Right atrium auricular region (tissue), 2 donors: ENCODE measurements at regions not wholly inside any gene's neighbourhood (a gene's known extent, or its start where the extent isn't known, plus 50 kb on each side); places are given as distances from the start of the nearest gene placed in this dataset.

Experiments
- DNase-seq: peaks from one replicate; pipeline ENCODE4 v3.0.0-alpha.2; 2019; ENCODE audit warnings: low spot score
- H3K27ac ChIP-seq, 2 donors: fragments of 200-600 bp; sonication (generic); 1 replicate in 1 of 2; 2 replicates in 1 of 2; pipeline ENCODE4 v1.5.1; 2016 to 2019
- H3K27me3 ChIP-seq, 2 donors: fragments of 200-600 bp; sonication (generic); one replicate each; pipeline versions ENCODE4 v1.5.1 to v1.6.0; 2017 to 2019
- H3K36me3 ChIP-seq: fragments of 200-600 bp; sonication (generic); one replicate; pipeline ENCODE4 v1.5.1; 2016
- H3K4me1 ChIP-seq, 2 donors: fragments of 200-600 bp; sonication (generic); one replicate each; pipeline versions ENCODE4 v1.5.1 to v1.6.0; 2017 to 2019
- H3K4me3 ChIP-seq, 2 donors: fragments of 200-600 bp; sonication (generic); 1 replicate in 1 of 2; 2 replicates in 1 of 2; pipeline ENCODE4 v1.5.1; 2017 to 2019; ENCODE audit warnings: mild to moderate bottlenecking in 1 of 2, moderate library complexity in 1 of 2
- H3K9me3 ChIP-seq, 2 donors: fragments of 200-600 bp; sonication (generic); one replicate each; pipeline ENCODE4 v1.5.1; 2019
- TF ChIP-seq, protein P1 (sequence below), 2 donors: fragments of 200-600 bp; sonication (generic); IDR thresholded peaks; one replicate each; pipeline ENCODE4 v1.5.1; 2019; ENCODE audit warnings: antibody characterized with exemption in 2 of 2

DNA sequence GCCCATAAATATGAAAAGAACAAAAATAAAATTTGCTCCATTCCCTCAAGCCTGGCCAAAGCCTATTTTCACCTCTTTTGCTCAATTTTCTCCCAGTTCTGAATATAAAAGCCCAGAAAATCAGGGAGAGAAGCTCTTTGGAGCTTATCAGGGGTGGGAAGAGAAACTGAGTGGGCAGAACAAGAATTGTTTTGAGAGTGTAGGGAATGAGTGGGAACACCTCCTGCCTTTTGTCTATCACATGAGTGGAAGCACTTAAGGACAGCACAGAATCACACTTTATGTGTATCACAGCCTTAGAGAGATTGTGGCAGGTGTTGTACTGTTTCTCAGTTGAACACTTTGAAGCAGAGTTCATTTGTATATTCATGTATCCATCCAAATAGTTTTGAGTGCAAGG is 139.2 kb upstream of the HMHB1 start:
- H3K36me3 ChIP-seq, result no peaks in the 10 kb centered on the region
- no peaks in the 10 kb centered on the region for H3K27me3 ChIP-seq
- no peaks in the 10 kb centered on the region for H3K4me1 ChIP-seq
- H3K4me3 ChIP-seq, result no peak overlapping the region
- H3K9me3 ChIP-seq, result no peaks in the 10 kb centered on the region
- DNase-seq, result no peak
- TF ChIP-seq, protein P1, sequence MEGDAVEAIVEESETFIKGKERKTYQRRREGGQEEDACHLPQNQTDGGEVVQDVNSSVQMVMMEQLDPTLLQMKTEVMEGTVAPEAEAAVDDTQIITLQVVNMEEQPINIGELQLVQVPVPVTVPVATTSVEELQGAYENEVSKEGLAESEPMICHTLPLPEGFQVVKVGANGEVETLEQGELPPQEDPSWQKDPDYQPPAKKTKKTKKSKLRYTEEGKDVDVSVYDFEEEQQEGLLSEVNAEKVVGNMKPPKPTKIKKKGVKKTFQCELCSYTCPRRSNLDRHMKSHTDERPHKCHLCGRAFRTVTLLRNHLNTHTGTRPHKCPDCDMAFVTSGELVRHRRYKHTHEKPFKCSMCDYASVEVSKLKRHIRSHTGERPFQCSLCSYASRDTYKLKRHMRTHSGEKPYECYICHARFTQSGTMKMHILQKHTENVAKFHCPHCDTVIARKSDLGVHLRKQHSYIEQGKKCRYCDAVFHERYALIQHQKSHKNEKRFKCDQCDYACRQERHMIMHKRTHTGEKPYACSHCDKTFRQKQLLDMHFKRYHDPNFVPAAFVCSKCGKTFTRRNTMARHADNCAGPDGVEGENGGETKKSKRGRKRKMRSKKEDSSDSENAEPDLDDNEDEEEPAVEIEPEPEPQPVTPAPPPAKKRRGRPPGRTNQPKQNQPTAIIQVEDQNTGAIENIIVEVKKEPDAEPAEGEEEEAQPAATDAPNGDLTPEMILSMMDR (IDR thresholded peaks at IDR 0.05), result no peak
- no peak overlapping the region for H3K27ac ChIP-seq

DNA sequence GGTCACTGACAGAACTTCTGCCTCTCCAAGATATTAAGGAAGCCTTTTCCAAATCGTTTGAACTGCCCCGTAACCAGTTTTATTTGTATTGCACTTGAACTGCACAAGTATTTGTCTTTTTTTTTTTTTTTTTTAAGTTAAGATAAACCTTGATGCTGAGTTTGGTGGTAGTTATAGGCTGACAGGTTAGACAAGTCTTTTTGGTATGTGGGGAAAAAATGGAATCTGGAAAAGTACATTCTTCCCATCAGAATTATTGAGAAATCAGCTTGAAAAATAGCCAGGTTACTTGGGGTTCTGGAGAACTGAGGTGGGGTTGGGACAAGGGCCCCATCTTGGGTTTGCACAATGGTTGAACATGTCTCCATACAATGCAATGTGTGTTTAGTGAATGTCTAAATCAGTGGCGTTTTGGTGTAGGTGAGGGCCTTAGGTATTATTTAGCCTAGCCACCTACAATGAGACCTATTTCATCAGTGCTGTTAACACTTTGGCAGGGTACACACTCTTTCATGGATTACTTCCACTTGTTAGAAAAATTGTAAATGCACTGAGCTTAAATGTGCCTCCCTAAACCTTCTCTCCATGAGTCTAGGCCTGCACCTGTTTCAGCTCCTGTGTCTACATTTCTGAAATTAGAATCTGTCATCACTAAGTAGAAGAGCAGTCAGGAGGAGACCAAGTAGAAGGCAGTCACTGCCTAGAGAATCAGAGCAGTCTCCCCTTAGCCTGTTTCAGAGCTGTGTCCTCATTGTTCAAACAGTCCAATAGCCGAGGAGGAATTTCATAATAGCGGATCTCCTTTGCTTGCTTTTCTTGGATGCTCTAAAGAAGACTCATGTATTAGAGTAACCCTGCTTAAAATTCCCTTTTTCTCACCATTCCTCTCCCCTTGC is 140.0 kb upstream of the HMHB1 start:
- Histone ChIP-seq H3K27me3 (no peaks in the 10 kb centered on the region), H3K27ac (no peak overlapping the region), H3K36me3 (no peaks in the 10 kb centered on the region), H3K9me3 (no peaks in the 10 kb centered on the region), H3K4me1 (no peaks in the 10 kb centered on the region), H3K4me3 (no peak overlapping the region)
- no peak for DNase-seq
- TF ChIP-seq, protein P1 (IDR thresholded peaks at IDR 0.05), result no peak

DNA sequence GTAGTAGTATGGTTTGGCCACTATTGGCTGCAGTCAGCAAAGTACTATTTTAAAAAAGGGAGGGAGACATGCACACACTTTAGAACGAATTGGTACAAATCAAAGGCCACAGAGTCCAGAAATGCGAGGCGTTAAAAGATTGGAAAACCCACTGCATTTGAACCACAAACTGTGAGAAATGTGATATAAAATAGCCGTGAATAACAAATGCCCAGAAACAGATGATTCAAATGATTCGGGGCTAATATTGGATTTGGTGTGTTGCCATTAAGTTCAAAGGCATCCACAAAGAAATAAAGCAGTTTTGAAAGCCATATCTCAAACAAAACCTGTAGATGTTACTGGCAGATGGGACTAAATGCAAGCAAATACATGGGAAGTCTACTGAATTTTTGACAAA is 140.9 kb upstream of the HMHB1 start:
- TF ChIP-seq, protein P1 (IDR thresholded peaks at IDR 0.05), result no peak
- H3K4me1 ChIP-seq, result no peaks in the 10 kb centered on the region
- no peaks in the 10 kb centered on the region for H3K27me3 ChIP-seq
- H3K4me3 ChIP-seq, result no peak overlapping the region
- no peak overlapping the region for H3K27ac ChIP-seq
- no peaks in the 10 kb centered on the region for H3K36me3 ChIP-seq
- no peak for DNase-seq
- no peaks in the 10 kb centered on the region for H3K9me3 ChIP-seq

DNA sequence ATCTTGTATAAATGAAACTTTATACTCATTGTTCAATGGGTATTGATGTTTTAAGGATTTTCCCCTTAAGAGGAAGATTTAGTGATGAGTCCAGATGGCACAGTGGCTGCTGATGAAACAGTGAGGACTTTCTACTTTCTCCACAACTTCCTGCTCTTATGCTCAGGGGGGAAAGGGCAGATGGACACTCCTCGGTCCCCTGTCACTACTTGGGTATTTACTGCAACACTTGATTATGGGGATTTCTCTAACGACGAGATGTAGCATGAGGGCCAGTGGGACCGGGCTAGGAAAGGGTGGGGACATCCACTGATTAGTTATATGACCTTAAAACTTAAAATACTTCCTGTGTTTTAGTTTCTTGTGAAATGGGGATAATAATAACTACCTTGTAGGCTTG is 146.1 kb upstream of the HMHB1 start:
- no peak for DNase-seq
- Histone ChIP-seq H3K27ac (no peak overlapping the region), H3K27me3 (no peaks in the 10 kb centered on the region), H3K4me1 (no peaks in the 10 kb centered on the region), H3K36me3 (no peaks in the 10 kb centered on the region), H3K9me3 (no peaks in the 10 kb centered on the region), H3K4me3 (no peak overlapping the region)
- TF ChIP-seq, protein P1 (IDR thresholded peaks at IDR 0.05), result no peak

DNA sequence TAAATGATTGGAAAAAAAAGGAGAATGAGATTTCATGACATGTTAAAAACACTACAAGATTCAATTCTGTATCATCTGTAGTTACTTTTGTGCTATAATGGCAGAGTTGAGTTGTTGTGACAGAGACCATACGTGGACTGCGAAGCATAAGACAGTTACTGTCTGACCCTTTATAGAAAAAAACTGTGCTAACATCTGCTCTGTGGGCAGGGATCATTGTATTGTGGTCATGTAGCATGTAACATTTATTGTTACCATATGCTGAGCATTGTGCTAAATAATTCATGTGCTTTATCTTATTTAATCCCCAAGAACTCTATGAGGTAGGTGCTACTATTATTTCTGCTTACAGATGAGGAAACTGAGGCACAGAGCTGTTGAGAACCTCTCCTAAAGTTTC is 147.3 kb upstream of the HMHB1 start:
- Histone ChIP-seq H3K27me3 (no peaks in the 10 kb centered on the region), H3K27ac (no peak overlapping the region), H3K4me1 (no peaks in the 10 kb centered on the region), H3K36me3 (no peaks in the 10 kb centered on the region), H3K9me3 (no peaks in the 10 kb centered on the region), H3K4me3 (no peak overlapping the region)
- DNase-seq, result no peak
- TF ChIP-seq, protein P1 (IDR thresholded peaks at IDR 0.05), result no peak

DNA sequence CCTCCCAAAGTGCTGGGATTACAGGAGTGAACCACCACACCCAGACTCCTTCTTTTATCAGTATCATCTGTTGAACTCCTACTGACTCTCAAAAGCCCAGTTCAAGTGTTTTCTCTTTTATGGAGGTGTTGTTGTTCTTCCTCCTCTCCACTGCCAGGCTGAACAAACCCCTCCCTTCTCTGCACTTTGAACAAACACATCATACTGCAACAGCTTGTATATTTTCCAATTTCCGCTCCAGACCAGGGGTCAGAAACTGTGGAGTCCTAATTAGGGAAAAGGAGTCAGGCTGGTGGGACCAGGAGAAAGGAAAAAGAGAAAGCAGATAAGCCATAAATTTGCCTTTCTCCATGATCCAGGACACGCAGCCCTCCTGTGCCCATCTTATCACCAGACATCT is 148.1 kb upstream of the HMHB1 start:
- H3K36me3 ChIP-seq, result no peaks in the 10 kb centered on the region
- H3K27ac ChIP-seq, result no peak overlapping the region
- H3K9me3 ChIP-seq, result no peaks in the 10 kb centered on the region
- DNase-seq, result no peak
- H3K4me3 ChIP-seq, result no peak overlapping the region
- H3K27me3 ChIP-seq, result no peaks in the 10 kb centered on the region
- H3K4me1 ChIP-seq, result no peaks in the 10 kb centered on the region
- TF ChIP-seq, protein P1 (IDR thresholded peaks at IDR 0.05), result no peak
